Ovary (tissue), 7 donors: ENCODE measurements at regions not wholly inside any gene's neighbourhood (a gene's known extent, or its start where the extent isn't known, plus 50 kb on each side); places are given as distances from the start of the nearest gene placed in this dataset.

Experiments
- DNase-seq, 5 donors: peaks; one replicate each; pipeline ENCODE4 v3.0.0-alpha.2; 2019 to 2020
- H3K27ac ChIP-seq, 2 donors: fragments of 200-600 bp; one replicate each; pipeline versions ENCODE4 v1.5.1 to v1.8.0; 2019 to 2022
- H3K27me3 ChIP-seq: fragments of 200-600 bp; one replicate; pipeline ENCODE4 v1.8.0; 2022
- H3K36me3 ChIP-seq: fragments of 200-600 bp; sonication (generic); one replicate; pipeline ENCODE4 v1.5.1; 2019
- H3K4me1 ChIP-seq: one replicate; pipeline ENCODE4 v1.8.1; 2013; ENCODE audit warnings: mild to moderate bottlenecking, moderate library complexity; ENCODE audit not compliant: insufficient read depth
- H3K4me3 ChIP-seq: fragments of 200-600 bp; sonication (generic); one replicate; pipeline ENCODE4 v1.5.1; 2017
- H3K9me3 ChIP-seq, 2 donors: fragments of 200-600 bp in 1 of 2; sonication (generic) in 1 of 2; one replicate each; pipeline versions ENCODE4 v1.5.1 to v1.8.1; 2013 to 2019; ENCODE audit warnings: mild to moderate bottlenecking in 1 of 2, moderate library complexity in 1 of 2
- EP300 ChIP-seq: sonication (generic); formaldehyde crosslinking; IDR thresholded peaks from one replicate; pipeline ENCODE4 v1.6.1; 2017; ENCODE audit warnings: antibody characterized with exemption
- POLR2A ChIP-seq: fragments of 450-650 bp; IDR thresholded peaks from one replicate; pipeline ENCODE4 v1.6.1; 2017; ENCODE audit warnings: antibody characterized with exemption, mild to moderate bottlenecking, moderate library complexity
- WGBS, 3 donors: extraction: QIAGEN DNeasy Blood & Tissue Kit in 1 of 3; methylation state at CpG; one replicate each; pipeline versions ENCODE4 v1.1.5 to v1.1.7; 2013 to 2017; 5-methylcytosine and 5-hydroxymethylcytosine counted together
- intact Hi-C, 4 donors: fragments of 100-400 bp; cut with DNase I; formaldehyde crosslinking; loops; one replicate each; pipeline versions ENCODE4 v1.11.0 to v1.15.1; 2022 to 2023
- TF ChIP-seq, protein P1 (sequence below), 3 donors: fragments of 450-650 bp in 2 of 3; fragments of 200-600 bp in 1 of 3; IDR thresholded peaks; one replicate each; pipeline versions ENCODE4 v1.5.1 to v1.8.0; 2016 to 2022; ENCODE audit warnings: antibody characterized with exemption in 3 of 3, mild to moderate bottlenecking in 1 of 3
- donor health status: DM: no; HTN: no; CAD: no; lungs with moderate emphysema.
- donor health status: DM: no; HTN: no; CAD: no.
- donor health status: Bipolar disorder and iron deficiency.
- donor health status: DM: no; HTN: no; CAD: no.
- donor health status: DM: yes; HTN: yes; CAD: no.

DNA sequence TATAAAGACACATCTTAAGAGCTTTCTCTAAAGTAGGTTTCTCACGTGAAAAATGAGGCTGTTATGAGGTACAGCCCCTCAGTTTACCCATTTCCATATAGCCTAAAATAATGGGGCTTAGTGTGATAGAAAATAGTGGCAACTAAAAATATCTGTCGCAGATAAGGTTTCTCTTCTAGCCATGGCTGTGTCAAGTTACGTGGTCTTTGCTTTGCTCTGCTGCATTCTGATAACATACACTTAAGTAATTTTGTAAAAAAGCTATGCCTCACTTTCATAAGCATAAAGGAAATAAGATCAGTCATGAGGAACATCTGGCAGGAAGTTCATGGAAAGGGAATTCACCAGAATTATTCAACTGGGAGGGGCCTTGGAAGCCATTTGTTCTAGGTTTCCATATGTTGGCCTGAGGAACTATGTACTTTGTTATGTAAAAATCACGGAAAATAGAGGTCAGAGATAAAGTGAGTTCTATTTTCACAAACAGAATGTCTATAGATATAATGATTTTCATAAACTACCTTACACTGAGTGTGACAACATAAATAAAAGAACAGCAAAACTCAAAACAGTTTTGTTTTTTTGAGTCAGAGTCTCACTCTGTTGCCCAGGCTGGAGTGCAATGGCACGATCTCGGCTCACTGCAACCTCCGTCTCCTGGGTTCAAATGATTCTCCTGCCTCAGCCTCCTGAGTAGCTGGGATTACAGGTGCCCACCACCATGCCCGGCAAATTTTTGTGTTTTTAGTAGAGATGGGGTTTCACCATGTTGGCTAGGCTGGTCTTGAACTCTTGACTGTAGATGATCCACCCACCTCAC lies 195.6 kb upstream of the KRR1 start:
- Histone ChIP-seq H3K4me3 (no peak overlapping the region), H3K4me1 (peaks cover 14% of the 10 kb centered on the region), H3K36me3 (no peaks in the 10 kb centered on the region), H3K9me3 (no peaks in the 10 kb centered on the region), H3K27ac (no peak overlapping the region), H3K27me3 (no peaks in the 10 kb centered on the region)
- no peak for DNase-seq
- no peak for TF ChIP-seq EP300
- TF ChIP-seq, protein P1, sequence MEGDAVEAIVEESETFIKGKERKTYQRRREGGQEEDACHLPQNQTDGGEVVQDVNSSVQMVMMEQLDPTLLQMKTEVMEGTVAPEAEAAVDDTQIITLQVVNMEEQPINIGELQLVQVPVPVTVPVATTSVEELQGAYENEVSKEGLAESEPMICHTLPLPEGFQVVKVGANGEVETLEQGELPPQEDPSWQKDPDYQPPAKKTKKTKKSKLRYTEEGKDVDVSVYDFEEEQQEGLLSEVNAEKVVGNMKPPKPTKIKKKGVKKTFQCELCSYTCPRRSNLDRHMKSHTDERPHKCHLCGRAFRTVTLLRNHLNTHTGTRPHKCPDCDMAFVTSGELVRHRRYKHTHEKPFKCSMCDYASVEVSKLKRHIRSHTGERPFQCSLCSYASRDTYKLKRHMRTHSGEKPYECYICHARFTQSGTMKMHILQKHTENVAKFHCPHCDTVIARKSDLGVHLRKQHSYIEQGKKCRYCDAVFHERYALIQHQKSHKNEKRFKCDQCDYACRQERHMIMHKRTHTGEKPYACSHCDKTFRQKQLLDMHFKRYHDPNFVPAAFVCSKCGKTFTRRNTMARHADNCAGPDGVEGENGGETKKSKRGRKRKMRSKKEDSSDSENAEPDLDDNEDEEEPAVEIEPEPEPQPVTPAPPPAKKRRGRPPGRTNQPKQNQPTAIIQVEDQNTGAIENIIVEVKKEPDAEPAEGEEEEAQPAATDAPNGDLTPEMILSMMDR (IDR thresholded peaks at IDR 0.05) = no peak
- TF ChIP-seq POLR2A = no peak
- intact Hi-C loops = no loop called here
- 60 to 70% (median 63%) methylated on average over 8 of the region's 8 CpGs for WGBS, 3 donors

DNA sequence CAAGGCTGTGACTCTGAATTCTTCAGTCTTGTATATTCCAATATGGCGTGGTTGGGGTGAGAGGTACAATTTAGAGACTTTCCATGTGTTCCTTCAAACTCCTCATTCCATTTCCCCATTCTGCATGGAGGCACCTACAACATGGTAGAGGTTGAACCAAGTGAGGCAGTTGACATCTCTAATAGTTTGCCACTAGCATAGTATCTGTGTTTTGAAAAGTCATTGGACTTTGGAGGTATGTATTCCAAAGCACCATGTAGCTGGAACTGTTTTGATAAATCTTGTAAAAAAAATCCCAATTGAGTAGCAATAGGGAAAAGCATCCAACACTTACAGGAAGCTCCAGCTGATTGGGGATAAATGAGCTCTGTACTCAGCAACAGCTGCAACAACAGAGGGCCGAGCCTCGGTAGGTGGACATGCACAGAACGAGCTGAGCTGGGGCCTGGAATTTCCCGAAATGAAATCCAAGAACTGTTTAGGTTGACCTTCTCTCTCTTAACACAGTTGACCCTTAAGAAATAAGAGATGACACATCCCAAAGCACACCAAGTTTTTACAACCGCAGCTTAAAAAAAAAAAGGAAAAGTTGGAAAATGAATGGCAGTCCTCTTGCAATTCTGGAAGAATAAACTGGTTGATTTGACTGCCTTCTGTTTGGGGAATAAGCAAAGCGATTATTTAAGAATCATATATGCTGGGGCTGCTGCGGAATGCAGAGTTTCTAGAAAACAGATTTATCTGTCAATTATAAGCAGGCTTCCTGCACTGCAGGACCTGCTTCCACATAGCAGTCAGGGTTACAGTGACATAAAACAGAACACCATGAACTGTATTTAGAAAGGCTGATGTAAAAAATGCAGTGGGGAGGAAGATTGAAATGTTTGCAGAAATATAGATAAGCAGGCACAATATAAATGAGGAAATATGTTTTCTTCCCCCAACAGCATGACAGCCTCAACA lies 194.6 kb upstream of the KRR1 start:
- Histone ChIP-seq H3K4me3 (no peak overlapping the region), H3K27me3 (no peaks in the 10 kb centered on the region), H3K27ac (no peak overlapping the region), H3K4me1 (peaks cover 14% of the 10 kb centered on the region), H3K36me3 (no peaks in the 10 kb centered on the region), H3K9me3 (no peaks in the 10 kb centered on the region)
- WGBS, 3 donors = 5 to 14% (median 8%) methylated on average over 8 of the region's 8 CpGs
- TF ChIP-seq EP300 = no peak
- TF ChIP-seq, protein P1 (IDR thresholded peaks at IDR 0.05) = no peak
- TF ChIP-seq POLR2A = no peak
- DNase-seq = peak in 4 of 5 donors; percentile 36 to 60 (median 42)
- intact Hi-C loops = no loop called here

DNA sequence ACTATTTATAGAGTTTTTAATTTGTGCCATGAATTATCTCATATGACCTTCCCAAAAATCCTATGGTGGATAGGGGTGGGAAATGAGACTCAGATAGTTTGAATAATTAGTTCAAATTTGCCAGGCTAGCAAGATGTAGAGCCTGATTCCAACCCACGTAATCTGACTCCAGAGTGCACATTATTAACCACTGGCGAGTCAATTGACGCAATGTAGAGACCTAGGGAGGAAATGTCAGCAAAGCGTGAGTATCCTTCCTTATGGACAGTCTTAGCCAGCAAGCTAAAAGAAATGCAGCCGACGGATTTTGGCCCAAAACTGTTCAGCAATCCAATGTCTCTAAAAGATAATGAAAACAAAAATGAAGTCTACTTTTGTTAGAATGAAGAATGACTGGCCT lies 193.3 kb upstream of the KRR1 start:
- 88 to 90% (median 88%) methylated on average over 6 of the region's 6 CpGs for WGBS, 3 donors
- H3K36me3 ChIP-seq = no peaks in the 10 kb centered on the region
- H3K9me3 ChIP-seq = no peaks in the 10 kb centered on the region
- TF ChIP-seq EP300 (no peak), POLR2A (no peak)
- TF ChIP-seq, protein P1 (IDR thresholded peaks at IDR 0.05) = no peak
- no peak overlapping the region for H3K4me3 ChIP-seq
- no peaks in the 10 kb centered on the region for H3K27me3 ChIP-seq
- peaks cover 14% of the 10 kb centered on the region for H3K4me1 ChIP-seq
- no peak for DNase-seq
- H3K27ac ChIP-seq = no peak overlapping the region
- intact Hi-C loops = no loop called here

DNA sequence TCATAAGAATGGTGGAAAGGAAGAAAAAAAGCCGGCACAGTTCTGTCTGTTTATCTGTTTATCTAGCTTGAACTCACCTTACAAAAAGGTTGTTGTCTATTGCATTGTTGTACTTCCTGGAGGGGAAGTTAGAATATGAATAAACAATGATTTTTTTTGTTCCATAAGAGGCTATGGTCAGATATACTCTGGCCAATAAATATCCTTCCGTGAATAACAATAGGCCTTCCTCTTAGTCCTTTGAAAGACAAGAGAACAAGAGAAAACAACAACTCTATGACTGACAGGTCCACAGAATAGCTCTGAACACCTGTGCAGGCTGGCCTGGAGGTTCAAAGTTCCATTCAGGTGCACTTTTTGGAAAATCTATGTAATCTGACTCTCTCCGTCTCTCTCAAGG lies 192.8 kb upstream of the KRR1 start:
- H3K36me3 ChIP-seq = no peaks in the 10 kb centered on the region
- no peaks in the 10 kb centered on the region for H3K9me3 ChIP-seq
- no peak for DNase-seq
- TF ChIP-seq, protein P1 (IDR thresholded peaks at IDR 0.05) = no peak
- TF ChIP-seq EP300 (no peak), POLR2A (no peak)
- intact Hi-C loops = no loop called here
- WGBS, 3 donors = 87 to 92% (median 92%) methylated on average over 3 of the region's 3 CpGs
- peaks cover 12% of the 10 kb centered on the region for H3K4me1 ChIP-seq
- H3K4me3 ChIP-seq = no peak overlapping the region
- H3K27me3 ChIP-seq = no peaks in the 10 kb centered on the region
- H3K27ac ChIP-seq = no peak overlapping the region
